Subcutaneous adipose tissue (tissue), 1 donor: ENCODE measurements at regions not wholly inside any gene's neighbourhood (a gene's known extent, or its start where the extent isn't known, plus 50 kb on each side); places are given as distances from the start of the nearest gene placed in this dataset. TPM values are rescaled to one million over a fixed set of nuclear protein-coding genes. Genes with fewer than 3 reads are reported as not detected.

Experiments used
- small RNA-seq: library from RNA; depleted of rRNA; stranded (forward); fragments of <200 nt; gene quantifications from one replicate; pipeline ENCODE3, GENCODE V24; 2016
- TF ChIP-seq, protein P1 (sequence below): fragments of 450-650 bp; IDR thresholded peaks from one replicate; pipeline ENCODE4 v1.5.1; 2016; ENCODE audit warnings: low read depth, mild to moderate bottlenecking, control low read depth, antibody characterized with exemption, moderate library complexity

DNA sequence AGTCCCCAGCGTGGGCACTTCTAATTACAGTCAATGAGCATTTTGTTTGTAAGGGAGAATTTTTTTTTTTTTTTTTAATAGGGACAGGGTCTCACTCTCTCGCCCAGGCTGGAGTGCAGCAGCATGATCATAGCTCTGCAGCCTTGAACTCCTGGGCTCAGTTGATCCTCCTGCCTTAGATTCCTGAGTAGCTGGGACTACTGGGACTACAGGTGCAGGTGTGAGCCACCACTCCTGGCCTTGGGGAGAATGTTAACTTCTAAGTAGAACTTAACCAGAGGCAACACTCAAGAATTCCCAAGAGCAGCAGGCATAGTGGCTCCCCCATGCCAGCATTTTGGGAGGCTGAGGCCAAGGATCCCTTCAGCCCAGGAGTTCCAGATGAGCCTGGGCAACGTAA is 52.9 kb upstream of the ZNF217 start:
- TF ChIP-seq, protein P1, sequence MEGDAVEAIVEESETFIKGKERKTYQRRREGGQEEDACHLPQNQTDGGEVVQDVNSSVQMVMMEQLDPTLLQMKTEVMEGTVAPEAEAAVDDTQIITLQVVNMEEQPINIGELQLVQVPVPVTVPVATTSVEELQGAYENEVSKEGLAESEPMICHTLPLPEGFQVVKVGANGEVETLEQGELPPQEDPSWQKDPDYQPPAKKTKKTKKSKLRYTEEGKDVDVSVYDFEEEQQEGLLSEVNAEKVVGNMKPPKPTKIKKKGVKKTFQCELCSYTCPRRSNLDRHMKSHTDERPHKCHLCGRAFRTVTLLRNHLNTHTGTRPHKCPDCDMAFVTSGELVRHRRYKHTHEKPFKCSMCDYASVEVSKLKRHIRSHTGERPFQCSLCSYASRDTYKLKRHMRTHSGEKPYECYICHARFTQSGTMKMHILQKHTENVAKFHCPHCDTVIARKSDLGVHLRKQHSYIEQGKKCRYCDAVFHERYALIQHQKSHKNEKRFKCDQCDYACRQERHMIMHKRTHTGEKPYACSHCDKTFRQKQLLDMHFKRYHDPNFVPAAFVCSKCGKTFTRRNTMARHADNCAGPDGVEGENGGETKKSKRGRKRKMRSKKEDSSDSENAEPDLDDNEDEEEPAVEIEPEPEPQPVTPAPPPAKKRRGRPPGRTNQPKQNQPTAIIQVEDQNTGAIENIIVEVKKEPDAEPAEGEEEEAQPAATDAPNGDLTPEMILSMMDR, result no peak

DNA sequence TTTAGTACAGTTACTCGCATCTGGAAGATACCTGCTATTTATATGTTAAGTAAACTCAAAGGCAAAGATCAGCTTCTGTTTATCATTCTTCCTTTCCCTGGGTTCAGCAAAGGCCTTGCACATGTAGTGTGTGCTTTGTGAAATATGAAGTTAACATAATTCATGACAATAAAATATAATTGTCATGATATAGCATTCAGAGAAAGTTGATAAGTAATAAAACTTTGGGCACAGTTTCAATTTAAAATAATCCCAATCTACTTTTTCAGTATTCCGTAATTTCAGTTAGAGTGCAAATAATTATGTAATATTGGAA is 51.9 kb upstream of the ZNF217 start:
- TF ChIP-seq, protein P1, result peak; percentile 92

DNA sequence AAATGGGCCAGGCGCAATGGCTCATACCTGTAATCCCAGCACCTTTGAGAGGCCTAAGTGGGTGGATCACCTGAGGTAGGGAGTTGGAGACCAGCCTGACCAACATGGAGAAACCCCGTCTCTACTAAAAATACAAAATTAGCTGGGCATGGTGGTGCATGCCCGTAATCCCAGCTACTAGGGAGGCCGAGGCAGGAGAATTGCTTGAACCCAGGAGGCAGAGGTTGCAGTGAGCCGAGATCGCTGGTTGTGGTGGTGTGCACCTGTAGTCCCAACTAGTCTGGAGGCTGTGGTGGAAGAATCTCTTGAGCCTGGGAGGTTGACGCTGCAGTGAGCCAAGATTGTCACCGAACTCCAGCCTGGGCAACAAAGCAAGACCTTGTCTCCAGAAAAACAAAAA is 50.5 kb upstream of the ZNF217 start:
- TF ChIP-seq, protein P1, result peak; percentile 13

Small RNA genes in the stretch of these regions (small RNA-seq; reads per million reads assigned to genes)
- not detected for gene RNU7-14P
